ENCODE measurements at regions not wholly inside any gene's neighbourhood (a gene's known extent, or its start where the extent isn't known, plus 50 kb on each side); places are given as distances from the start of the nearest gene placed in this dataset.

GRCh38 chr12:41745593-41745992, 399.1 kb downstream of the GXYLT1 start:
- no peak overlapping the region for H3K4me3 ChIP-seq
- ATAC-seq: no peak
- H3K36me3 ChIP-seq: no peaks in the 10 kb centered on the region
- in situ Hi-C loops (cut with MboI; ENCODE audit: low sequenced_read_pairs in 4 of 4) (no loop called here), intact Hi-C loops (cut with DNase I; ENCODE audit: low total_unique reads) (no loop called here)
- no peaks in the 10 kb centered on the region for H3K9me3 ChIP-seq
- TF ChIP-seq POLR2A (IDR thresholded peaks at IDR 0.05): no peak
- TF ChIP-seq, protein P1, sequence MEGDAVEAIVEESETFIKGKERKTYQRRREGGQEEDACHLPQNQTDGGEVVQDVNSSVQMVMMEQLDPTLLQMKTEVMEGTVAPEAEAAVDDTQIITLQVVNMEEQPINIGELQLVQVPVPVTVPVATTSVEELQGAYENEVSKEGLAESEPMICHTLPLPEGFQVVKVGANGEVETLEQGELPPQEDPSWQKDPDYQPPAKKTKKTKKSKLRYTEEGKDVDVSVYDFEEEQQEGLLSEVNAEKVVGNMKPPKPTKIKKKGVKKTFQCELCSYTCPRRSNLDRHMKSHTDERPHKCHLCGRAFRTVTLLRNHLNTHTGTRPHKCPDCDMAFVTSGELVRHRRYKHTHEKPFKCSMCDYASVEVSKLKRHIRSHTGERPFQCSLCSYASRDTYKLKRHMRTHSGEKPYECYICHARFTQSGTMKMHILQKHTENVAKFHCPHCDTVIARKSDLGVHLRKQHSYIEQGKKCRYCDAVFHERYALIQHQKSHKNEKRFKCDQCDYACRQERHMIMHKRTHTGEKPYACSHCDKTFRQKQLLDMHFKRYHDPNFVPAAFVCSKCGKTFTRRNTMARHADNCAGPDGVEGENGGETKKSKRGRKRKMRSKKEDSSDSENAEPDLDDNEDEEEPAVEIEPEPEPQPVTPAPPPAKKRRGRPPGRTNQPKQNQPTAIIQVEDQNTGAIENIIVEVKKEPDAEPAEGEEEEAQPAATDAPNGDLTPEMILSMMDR (IDR thresholded peaks at IDR 0.05 in 4 of 5, conservative IDR thresholded peaks at IDR 0.05 in 1 of 5): no peak
- no peaks in the 10 kb centered on the region for H3K27me3 ChIP-seq
- no peak for DNase-seq
- no peaks in the 10 kb centered on the region for H3K4me1 ChIP-seq
- no peak overlapping the region for H3K27ac ChIP-seq

DNA sequence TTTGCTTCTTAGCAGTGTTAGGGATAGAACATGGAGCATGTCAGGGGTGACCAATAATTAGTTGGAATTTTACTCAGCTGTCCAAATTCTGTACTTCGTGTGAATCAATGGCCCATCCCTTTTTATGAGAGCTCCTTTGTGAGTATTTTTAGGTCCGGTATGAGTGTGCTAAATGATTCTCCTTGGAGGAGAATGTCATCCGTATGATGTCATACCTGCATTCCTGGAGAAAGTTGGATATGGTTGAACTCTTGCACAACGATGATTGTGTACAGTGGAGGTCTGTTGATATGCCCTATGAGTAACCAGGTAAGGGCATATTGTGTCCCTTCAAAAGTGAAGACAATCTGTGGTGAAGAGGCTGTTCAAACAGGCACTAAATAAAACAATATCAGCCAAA, 400.8 kb downstream of the GXYLT1 start:
- in situ Hi-C loops (cut with MboI; ENCODE audit: low sequenced_read_pairs in 4 of 4) (no loop called here), intact Hi-C loops (cut with DNase I; ENCODE audit: low total_unique reads) (no loop called here)
- ATAC-seq (no peak), DNase-seq (no peak)
- H3K4me1 ChIP-seq: no peaks in the 10 kb centered on the region
- no peak for TF ChIP-seq POLR2A (IDR thresholded peaks at IDR 0.05)
- TF ChIP-seq, protein P1 (IDR thresholded peaks at IDR 0.05 in 4 of 5, conservative IDR thresholded peaks at IDR 0.05 in 1 of 5): no peak
- no peaks in the 10 kb centered on the region for H3K9me3 ChIP-seq
- H3K27ac ChIP-seq: no peak overlapping the region
- no peaks in the 10 kb centered on the region for H3K27me3 ChIP-seq
- no peaks in the 10 kb centered on the region for H3K36me3 ChIP-seq
- no peak overlapping the region for H3K4me3 ChIP-seq

DNA sequence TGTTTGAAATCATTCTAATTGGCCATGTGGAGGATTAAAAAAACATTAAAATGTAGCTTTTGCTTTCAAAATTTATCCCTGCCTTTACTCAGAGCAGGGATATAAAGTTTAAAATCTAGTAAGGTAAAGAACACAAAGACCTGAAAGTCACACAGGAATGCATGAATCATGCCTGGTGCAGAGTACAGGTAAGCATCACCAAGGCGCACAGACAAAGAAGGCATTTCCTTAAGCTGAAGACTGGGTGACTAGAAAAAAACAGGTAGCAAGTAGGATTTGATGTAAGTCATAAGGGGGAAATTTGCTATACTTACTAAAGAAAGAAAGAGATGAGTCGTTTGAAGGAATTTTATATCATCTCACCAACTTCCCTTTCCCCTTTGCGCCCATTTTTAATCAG, 405.6 kb downstream of the GXYLT1 start:
- Histone ChIP-seq H3K27me3 (no peaks in the 10 kb centered on the region), H3K9me3 (no peaks in the 10 kb centered on the region), H3K4me1 (no peaks in the 10 kb centered on the region), H3K4me3 (no peak overlapping the region), H3K27ac (no peak overlapping the region), H3K36me3 (no peaks in the 10 kb centered on the region)
- in situ Hi-C loops (cut with MboI; ENCODE audit: low sequenced_read_pairs in 4 of 4) (no loop called here), intact Hi-C loops (cut with DNase I; ENCODE audit: low total_unique reads) (no loop called here)
- TF ChIP-seq, protein P1 (IDR thresholded peaks at IDR 0.05 in 4 of 5, conservative IDR thresholded peaks at IDR 0.05 in 1 of 5): no peak
- no peak for TF ChIP-seq POLR2A (IDR thresholded peaks at IDR 0.05)
- DNase-seq (no peak), ATAC-seq (no peak)

GRCh38 chr12:41737423-41737822, 407.3 kb downstream of the GXYLT1 start:
- no peaks in the 10 kb centered on the region for H3K9me3 ChIP-seq
- no peaks in the 10 kb centered on the region for H3K27me3 ChIP-seq
- ATAC-seq (no peak), DNase-seq (no peak)
- no peaks in the 10 kb centered on the region for H3K4me1 ChIP-seq
- no peaks in the 10 kb centered on the region for H3K36me3 ChIP-seq
- in situ Hi-C loops (cut with MboI; ENCODE audit: low sequenced_read_pairs in 4 of 4) (no loop called here), intact Hi-C loops (cut with DNase I; ENCODE audit: low total_unique reads) (no loop called here)
- no peak for TF ChIP-seq POLR2A (IDR thresholded peaks at IDR 0.05)
- TF ChIP-seq, protein P1 (IDR thresholded peaks at IDR 0.05 in 4 of 5, conservative IDR thresholded peaks at IDR 0.05 in 1 of 5): no peak
- H3K27ac ChIP-seq: no peak overlapping the region
- no peak overlapping the region for H3K4me3 ChIP-seq

DNA sequence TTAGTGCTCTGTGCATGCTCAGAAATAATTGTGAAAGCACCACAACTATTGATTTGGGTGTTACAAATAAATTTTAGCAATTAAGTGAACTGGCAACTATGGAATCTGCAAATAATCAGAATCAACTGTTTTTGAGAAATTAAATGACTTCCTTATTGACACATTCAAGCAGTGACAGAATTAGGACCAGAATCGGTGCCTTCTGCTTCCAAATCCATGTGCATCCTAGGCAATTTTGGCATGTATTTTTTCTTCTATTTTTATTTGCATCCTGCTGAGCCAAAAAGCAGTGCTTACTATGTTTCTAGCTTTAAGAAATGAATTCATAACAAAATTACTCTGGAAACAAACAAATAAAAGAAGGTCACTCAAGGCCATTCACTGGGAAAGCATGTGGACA, 408.2 kb downstream of the GXYLT1 start:
- intact Hi-C loops (cut with DNase I; ENCODE audit: low total_unique reads) (no loop called here), in situ Hi-C loops (cut with MboI; ENCODE audit: low sequenced_read_pairs in 4 of 4) (no loop called here)
- TF ChIP-seq, protein P1 (IDR thresholded peaks at IDR 0.05 in 4 of 5, conservative IDR thresholded peaks at IDR 0.05 in 1 of 5): no peak
- TF ChIP-seq POLR2A (IDR thresholded peaks at IDR 0.05): no peak
- H3K9me3 ChIP-seq: no peaks in the 10 kb centered on the region
- DNase-seq (no peak), ATAC-seq (no peak)
- H3K4me1 ChIP-seq: no peaks in the 10 kb centered on the region
- H3K4me3 ChIP-seq: no peak overlapping the region
- H3K36me3 ChIP-seq: no peaks in the 10 kb centered on the region
- no peak overlapping the region for H3K27ac ChIP-seq
- no peaks in the 10 kb centered on the region for H3K27me3 ChIP-seq

Measured in gastrocnemius medialis (tissue), 4 donors.